NCI-H345 treated with DMSO at 0.1 percent for 48 hours (cell line): ENCODE measurements at regions not wholly inside any gene's neighbourhood (a gene's known extent, or its start where the extent isn't known, plus 50 kb on each side); places are given as distances from the start of the nearest gene placed in this dataset.

Experiments used
- DNase-seq: peaks from one replicate; lab custom pipeline; 2025; ENCODE audit not compliant: unreplicated experiment; lab: John Stamatoyannopoulos, UW

DNA sequence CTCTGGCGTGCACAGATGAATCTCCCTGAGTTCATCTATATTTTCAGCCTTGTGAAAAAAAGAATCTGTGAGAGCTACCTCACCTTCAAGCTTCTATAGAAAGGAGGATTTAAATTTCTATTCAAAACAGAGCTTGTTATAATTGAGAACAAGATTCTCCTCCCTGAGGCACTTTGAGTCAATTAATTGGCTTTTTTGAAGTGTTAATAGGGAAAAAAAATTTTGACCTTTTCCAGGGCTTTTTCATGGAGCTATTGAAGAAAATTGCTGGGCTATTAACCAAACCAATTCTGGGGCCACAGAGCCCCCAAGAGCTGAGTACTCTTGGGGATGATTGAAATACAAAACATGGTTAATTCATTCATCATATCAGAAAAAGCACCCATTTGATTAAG, 225.1 kb downstream of the CMPK2 start:
- no peak for DNase-seq

DNA sequence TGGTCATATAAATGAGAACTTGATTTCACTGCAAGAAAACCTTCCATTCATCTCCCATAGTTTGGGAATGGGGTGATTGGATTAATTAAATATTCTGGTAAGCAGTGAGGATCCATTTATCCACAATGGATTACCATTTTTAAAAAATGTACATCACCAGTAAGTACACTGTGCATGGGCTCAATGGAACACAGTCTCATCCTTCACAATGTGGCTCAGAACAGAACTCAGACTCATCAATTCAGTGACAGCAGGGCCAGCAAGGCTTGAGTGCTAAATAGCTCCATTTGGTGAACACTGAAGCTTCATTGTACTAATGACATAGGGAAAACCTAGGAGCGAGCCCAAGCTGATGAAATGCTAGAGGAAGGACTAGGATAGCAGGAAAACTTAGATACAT, 223.8 kb downstream of the CMPK2 start:
- no peak for DNase-seq

DNA sequence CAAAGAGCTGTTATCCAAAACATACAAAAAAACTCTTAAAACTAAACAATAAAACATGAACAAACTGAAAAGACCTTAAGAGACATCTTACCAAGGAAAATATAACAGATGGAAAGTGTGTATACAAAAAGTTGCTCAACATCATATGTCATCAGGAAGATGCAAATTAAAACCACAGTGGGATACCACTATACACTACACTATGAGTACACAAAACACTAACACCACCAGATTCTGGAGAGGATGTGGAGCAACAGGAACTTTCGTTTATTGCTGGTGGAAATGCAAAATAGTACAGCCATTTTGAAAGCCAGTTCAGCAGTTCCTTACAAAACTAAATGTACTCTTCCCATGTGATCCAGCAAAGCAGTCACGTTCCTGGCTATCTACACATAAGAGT, 221.4 kb downstream of the CMPK2 start:
- no peak for DNase-seq

DNA sequence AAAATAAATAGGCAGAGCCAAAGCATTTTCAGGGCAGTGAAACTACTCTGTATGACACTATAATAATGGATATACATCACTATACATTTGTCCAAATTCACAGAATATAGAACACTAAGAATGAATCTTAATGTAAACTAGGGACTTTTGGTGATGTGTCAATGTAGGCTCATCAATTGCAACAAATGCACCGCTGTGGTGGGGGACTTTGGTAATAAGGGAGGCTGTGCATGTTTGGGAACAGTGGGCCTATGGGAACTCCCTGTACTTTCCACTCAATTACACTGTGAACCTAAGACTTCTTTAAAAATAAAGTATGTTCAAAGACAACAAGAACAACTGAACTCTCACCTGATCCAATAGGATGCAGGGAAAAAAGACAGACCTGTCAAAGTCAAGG, 220.7 kb downstream of the CMPK2 start:
- DNase-seq = no peak

DNA sequence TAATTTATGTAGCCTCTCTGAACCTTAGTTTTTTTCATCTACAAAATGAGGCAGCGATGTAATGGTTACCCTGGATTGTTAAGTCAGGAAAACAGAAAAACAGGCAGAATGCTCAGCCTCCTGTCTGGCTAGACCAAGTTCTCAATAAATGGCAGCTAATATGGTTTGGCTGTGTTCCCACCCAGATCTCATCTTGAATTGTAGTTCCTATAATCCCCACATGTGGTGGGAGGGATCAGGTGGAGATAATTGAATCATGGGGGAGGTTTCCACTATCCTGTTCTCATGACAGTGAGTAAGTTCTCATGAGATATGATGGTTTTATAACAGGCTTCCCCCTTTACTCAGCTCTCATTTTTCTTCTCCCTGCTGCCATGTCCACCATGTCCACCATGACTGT, 220.0 kb downstream of the CMPK2 start:
- DNase-seq = no peak

DNA sequence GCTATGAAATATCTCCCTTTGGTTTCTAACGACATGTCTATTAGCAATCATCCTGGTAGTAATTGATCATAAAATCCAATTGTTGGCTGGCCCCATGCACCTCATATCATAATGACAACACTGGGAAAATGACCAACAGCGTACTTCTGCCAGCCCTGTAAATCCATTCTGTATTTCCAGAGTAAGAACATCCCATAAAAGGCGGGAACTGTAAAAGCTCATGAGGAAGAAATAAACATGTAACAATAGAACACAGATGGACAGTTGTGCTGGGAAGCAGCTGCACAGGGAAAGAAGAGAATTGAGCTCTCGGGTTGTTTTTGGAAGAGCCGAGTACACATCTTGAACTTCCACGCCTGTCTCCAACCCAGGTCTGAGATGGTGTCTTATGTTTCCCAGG, 218.7 kb downstream of the CMPK2 start:
- no peak for DNase-seq

DNA sequence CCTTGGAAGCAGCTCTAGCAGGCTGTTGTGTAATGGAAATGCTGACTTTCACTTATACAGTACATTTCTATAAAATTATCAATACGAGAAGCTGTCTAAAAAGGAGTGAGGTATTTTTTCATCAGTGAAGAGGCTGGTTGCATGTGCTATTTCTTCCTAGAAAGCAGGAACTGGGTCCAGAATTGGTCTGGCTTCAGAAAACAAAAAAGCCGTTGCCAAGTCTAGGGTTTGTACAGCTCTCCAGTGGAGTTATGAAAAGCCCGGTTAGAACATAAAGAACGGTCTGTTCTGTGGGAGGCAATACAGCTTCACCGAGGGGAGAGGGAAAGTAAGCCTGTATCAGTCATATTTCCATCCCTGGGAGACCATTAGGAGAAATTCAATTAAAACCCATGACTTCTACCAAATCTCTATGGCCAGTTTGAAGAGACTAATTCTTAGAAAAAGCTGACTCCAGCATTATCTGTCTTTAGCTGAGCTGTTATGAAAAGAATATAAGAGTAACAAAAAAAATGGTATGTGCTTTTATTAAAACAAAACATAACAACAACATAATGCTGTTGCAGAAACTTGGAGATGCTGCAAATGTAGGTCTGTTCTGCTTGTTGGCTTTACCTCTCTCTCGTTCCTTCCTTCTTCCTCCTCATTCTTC, 217.0 kb downstream of the CMPK2 start:
- DNase-seq = no peak

DNA sequence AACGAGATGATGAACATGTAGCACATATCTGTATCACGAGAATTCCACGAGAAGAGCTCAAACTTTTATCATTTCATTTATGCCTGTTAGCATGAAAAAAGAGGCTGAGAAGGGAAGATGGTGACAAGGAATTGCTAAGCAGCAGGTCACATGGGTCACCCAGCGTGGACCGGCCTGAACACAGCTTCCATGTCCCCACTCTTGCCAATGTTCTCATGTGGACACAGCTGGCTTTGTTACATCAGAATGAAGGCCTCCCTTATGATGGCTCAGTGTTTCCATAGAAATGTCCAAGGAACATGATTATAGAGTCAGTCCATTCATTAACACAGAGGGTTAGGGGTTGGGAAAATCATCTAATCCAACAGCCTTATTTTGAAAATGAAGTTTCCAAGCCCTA, 215.4 kb downstream of the CMPK2 start:
- DNase-seq = no peak

DNA sequence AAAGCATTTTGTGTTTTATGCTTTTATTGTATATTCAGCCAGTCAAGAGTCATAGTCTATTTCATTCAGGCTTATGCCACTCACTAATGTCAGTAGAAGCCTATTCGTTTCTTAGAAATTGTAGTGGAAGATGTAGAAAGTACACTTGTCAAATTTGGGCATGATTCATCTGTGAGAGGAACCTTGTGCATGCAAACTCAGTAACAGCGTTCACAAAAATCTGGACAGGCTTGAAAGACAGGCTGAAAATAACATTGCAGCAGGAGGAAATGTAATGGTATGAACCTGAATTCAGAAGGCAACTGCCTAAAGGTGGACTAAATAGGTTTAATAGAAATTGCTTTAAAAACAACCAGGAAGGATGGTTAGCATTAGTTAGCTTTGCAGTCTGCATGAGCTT, 213.5 kb downstream of the CMPK2 start:
- no peak for DNase-seq

DNA sequence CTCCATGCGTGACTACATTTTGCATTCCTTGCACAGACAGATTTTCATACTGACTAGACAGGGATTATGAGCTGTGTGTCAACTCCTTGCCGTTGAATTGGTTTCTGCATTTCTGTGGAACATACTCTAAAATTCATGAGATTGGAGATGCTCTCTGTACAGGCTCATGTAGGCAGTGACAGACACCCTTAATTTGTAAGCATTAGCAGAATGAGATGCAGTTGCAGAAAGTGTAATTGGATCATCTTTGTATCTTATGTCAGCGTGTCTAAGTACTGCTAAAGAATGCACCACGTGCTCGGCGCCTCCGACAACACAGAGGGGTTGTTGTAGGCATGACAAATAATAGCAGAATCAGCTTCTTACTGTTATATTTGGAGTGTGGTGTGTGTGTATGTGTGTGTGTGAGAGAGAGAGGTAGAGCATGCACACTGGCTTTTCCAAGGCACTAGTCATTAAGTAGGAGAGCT, 212.4 kb downstream of the CMPK2 start:
- no peak for DNase-seq

DNA sequence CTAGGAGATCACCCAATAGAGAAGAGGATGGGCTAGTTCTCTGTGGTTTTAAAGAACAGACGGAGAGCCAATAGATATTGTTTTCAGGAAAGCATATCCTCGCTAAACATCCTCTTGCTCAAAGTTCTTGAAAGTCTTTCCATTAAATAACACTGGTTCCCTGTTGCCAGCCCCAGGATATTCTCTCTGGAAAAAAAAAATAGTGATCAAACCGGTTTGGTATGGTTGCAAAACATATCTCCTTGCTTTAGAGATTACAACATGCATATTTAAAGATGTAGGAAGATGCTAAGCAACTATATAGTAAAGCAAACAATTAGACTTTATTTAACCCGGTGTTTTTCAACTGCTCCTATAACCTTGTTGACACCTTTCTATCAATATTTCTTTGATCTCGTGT, 211.4 kb downstream of the CMPK2 start:
- no peak for DNase-seq

DNA sequence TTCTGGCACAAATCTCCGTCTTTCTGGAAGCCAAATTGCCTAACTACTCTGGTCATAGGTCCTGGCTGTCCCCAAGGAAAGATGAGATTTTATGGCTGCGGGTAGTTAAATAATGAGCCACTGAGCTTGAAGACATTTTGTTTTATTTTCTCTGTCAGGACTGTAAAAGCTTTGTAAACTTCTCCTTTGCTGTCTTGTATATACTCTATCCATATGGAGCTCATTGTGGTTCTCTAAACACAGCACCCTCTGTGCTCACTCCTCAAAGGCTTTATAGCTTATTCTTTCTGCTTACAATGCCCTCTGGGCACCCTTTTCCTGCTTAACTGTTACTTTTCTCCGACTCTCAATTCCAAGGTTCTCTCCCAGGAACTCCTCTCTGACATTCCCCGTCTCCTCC, 209.1 kb downstream of the CMPK2 start:
- DNase-seq = no peak

DNA sequence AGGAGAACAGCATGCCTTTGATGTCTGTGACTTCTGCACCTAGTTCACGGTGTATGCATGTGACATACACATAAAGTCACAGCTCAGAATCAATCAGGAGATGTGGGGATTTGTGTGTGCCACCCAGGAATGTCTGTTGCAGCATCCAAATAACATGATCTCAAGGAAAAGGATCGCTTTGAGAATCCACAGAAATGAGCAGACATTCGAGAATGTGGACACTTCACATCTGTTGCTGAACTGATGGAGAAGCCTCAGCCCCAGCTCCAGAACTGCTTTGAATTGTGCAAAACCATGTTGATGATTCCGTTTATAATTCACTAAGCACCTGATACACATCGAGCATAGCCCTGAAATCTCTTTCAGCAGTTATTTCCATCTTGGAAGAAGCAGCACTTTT, 208.6 kb downstream of the CMPK2 start:
- no peak for DNase-seq

DNA sequence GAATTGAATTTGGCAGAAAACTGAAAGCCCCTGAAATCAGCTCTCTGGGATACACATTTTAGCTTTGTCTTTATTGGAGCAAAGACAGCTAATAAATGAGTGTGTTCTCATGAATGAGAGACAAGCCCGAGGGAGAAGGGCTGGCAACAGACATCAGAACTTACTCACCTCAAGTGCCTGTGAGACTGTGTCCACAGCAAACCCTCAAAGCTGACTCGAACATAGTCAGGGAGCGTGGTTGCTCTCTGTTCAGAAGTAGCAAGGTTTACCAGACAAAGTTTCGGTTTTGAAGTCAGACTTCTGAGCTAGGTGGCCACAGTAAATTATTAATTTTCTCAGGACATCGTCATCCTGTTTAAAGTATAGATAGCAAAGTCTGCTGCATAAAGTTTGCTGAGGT, 207.9 kb downstream of the CMPK2 start:
- DNase-seq = no peak

DNA sequence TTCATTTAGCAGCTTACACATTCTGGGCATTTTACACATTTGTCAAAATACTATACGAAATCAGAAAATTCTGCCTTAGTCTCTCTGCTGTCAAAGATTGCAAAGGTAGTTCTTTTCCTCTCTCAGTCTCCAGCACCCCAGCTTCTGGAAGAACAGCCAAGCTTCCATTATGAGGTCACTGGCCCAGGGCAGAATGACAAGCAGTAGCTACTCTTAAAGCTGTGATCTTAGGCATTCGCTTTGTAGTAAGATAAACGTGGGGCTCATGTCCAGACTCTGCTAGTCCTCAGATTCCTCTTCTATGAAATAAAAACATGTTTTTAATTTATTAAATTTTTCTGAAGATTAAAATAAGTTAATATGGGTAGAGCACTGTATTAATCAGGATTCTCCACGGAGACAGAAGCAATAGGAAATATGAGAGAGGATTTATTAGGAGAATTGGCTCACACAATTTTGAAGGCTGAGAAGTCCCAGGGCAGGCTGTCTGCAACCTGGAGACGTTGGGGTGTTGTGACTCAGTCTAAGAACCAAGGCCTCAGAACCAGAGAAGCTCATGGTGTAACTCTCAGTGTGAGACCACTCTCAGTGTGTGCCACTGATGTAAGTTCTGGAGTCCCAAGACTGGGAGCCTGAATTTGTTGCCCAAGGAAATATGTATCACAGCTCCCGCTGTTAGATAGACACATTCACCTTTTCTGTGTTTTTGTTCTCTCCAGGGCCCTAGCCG, 201.2 kb downstream of the CMPK2 start:
- no peak for DNase-seq

DNA sequence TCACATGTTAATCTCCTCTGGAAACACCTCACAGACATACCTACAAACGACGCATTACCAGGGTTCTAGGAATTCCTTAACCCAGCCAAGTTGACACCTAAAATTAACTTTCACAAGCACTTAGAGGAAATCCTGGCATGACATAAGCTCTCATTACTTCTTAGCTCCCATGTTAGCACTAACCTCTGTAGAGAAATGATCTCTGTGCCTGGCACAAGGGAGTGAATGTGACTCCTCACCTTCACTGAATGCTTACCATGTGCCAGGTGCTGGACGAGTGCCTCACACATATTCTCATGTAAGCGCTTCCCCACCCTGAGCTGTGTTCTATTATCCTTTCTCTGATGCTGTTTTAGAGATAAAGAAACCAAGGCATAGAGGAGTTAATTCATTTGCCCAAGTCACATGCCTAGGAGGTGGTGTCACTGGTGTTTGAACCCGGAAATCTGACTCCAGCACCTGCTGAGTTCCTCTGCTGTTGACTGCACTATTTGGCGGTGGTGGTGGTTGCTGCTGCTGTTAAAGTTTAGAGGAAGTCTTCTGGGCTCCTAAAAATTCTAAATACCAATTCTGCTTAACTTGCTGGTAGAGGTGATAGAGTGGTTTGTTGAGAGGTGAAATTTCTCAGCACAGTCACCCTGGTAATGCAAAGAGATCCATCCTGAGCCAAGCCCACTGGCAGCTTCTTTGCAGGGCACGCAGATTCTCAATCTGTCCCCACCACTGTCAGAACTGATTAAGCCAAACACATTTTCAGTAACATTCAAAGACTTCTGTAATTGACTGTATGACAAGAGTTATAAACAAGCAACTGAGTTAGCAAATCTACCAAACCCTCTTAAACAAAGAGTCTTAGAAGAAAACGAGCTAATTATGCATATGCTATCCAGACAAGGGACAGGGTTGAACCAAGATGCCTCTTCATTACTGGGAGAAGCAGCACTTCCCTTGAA, 200.3 kb downstream of the CMPK2 start:
- DNase-seq = no peak

DNA sequence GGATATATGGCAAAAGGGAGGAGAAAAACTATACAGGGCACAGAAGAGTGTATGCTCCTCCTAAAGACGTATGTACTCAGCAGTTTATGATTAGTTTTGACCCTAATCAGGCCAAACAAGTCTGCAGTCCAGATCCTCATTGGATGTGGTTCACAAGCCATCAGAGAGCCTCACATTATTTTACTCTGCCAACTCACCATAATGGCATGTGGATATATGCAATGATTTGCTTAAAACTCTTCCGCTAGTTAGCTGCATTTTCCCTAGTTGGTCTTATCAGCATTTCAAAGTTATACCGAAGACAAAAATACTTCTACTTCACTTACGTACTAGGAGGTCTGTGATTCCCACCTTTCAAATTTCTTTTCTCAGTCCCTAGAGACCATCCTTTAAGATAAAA, 198.4 kb downstream of the CMPK2 start:
- DNase-seq = no peak

DNA sequence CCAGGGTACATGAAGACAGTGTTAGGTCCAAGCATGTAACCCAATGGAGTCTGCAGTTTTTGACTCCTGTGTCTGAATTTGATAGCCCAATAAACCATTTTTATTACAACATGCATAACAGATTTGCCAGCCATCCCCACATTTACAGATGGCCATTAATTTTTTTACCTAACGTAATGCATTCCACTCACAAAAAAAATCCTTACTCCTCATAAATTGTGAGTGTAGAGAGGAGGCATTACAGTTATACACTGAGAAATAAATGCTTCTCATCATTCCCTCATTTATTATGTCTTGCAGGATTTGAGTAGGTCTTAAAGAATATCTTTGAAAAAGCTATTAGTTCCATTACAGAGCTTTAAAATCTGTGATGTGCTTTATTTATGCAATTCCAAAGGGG, 193.8 kb downstream of the CMPK2 start:
- DNase-seq = no peak

DNA sequence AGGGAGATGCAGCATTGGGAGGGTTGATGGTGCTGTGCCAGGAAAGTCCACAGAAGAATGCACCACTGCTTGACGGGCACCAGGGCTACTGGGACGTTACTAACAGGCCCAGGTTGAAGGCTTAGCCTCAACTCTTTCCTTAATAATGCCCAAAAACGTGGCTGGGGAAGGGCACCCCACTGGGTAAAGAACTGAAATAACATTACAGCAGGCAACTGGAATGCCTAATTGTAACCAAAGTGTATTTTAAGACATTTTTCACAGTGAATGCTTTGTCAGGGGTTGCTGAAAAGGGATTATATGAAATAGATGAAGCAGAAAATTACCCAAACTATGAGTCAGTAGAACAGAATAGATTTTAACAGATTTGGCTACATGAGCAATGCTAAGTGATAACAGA, 191.3 kb downstream of the CMPK2 start:
- DNase-seq = no peak

DNA sequence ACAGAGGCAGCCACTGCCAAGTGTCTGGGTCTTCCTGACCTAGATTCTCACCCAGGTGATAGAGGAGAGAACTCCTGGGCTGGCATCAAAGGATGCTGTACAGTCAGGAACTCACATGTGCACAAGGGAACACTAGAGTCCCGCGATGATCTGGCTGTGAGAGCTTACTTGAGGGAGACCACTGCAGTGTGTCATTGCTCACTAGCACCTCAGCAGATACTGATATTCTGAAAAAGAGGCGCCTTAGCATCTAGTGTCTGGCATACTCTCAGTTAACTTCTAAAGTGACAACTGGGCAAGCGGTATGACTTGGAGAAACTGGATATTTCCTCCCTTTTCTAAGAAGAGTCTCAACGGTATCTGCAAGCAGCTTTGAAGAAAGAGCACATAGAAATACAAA, 189.9 kb downstream of the CMPK2 start:
- DNase-seq = no peak

DNA sequence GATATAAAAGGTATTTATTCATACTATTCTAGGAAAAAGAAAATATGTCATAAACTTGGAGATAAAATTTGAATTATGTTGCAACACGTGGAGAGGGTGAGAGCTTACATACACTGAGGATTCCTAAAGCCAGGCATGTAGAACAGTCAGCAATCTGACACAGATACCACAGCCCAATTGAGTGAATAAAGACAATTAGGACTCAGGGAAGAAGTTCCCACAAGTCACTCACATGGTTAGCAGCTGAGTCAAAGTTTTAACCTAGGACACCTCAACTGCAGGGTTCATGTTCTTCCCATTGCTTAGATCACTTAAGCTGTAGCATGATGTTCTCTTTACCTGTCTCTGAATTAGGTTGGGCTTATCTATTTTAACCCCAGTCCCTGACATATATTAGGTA, 189.5 kb downstream of the CMPK2 start:
- no peak for DNase-seq

DNA sequence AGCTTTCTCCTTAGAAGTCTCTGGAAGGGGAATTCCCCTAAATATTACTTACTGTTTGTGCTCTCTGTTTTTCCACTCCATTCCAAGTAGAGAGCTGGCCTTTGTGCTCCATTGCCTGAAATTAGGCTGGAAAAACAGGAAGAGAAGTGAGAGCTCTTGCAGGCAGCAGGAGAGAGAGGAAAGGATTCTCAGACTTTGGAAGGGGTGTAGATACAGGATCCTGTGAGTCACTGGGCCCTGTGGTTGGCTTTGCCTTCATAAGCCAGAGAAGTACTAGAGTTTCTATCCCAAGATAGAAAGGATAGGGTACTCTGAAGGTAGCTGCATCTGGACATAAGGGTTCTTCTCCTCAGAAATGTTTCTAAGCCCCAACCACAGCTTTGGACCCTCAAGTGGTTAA, 188.9 kb downstream of the CMPK2 start:
- DNase-seq = no peak
